Smooth muscle cell (in vitro differentiated cells): ENCODE measurements at regions not wholly inside any gene's neighbourhood (a gene's known extent, or its start where the extent isn't known, plus 50 kb on each side); places are given as distances from the start of the nearest gene placed in this dataset.

ENCODE experiments used
- DNase-seq: peaks from one replicate; lab custom pipeline; 2025; ENCODE audit not compliant: unreplicated experiment; lab: John Stamatoyannopoulos, UW
- H2AFZ ChIP-seq: fragments of 200-600 bp; sonication (generic); 2 replicates; pipeline ENCODE4 v1.6.0; 2016; ENCODE audit warnings: antibody characterized with exemption, low read depth, mild to moderate bottlenecking
- H3F3A ChIP-seq: fragments of 200-600 bp; sonication (generic); 2 replicates; pipeline ENCODE4 v1.6.0; 2017; ENCODE audit warnings: antibody characterized with exemption, low read depth
- H3K27ac ChIP-seq: fragments of 200-600 bp; sonication (generic); 2 replicates; pipeline ENCODE4 v1.5.1; 2016; ENCODE audit warnings: low read depth, mild to moderate bottlenecking
- H3K27me3 ChIP-seq: fragments of 200-600 bp; sonication (generic); 2 replicates; pipeline ENCODE4 v1.6.1; 2016; ENCODE audit warnings: low read depth, mild to moderate bottlenecking
- H3K36me3 ChIP-seq: fragments of 200-600 bp; sonication (generic); 2 replicates; pipeline ENCODE4 v1.5.1; 2016; ENCODE audit warnings: low read depth
- H3K4me1 ChIP-seq: fragments of 200-600 bp; sonication (generic); 2 replicates; pipeline ENCODE4 v1.5.1; 2016; ENCODE audit warnings: low read depth
- H3K4me2 ChIP-seq: fragments of 200-600 bp; sonication (generic); 2 replicates; pipeline ENCODE4 v1.6.0; 2016; ENCODE audit warnings: mild to moderate bottlenecking
- H3K4me3 ChIP-seq: fragments of 200-600 bp; sonication (generic); 2 replicates; pipeline ENCODE4 v1.5.1; 2016; ENCODE audit warnings: mild to moderate bottlenecking
- H3K79me2 ChIP-seq: fragments of 200-600 bp; sonication (generic); 2 replicates; pipeline ENCODE4 v1.6.0; 2016; ENCODE audit warnings: low read depth, mild to moderate bottlenecking
- H3K9ac ChIP-seq: fragments of 200-600 bp; sonication (generic); 2 replicates; pipeline ENCODE4 v1.6.0; 2016; ENCODE audit warnings: low read depth
- H3K9me3 ChIP-seq: fragments of 200-600 bp; sonication (generic); replicated peaks from 2 replicates; pipeline ENCODE4 v1.5.1; 2016; ENCODE audit warnings: low read depth
- H4K20me1 ChIP-seq: fragments of 200-600 bp; sonication (generic); 2 replicates; pipeline ENCODE4 v1.6.0; 2016; ENCODE audit warnings: low read depth
- CTCF ChIP-seq: fragments of 200-600 bp; sonication (generic); IDR thresholded peaks from 2 replicates; pipeline ENCODE4 v1.5.1; 2017; ENCODE audit warnings: borderline replicate concordance, mild to moderate bottlenecking, antibody characterized with exemption; ENCODE audit not compliant: insufficient read depth, poor library complexity, severe bottlenecking
- WGBS: methylation state at CpG from one replicate; pipeline ENCODE4 v1.1.7; 2016; ENCODE audit warnings: low lambda C conversion rate; 5-methylcytosine and 5-hydroxymethylcytosine counted together

- Histone ChIP-seq H3F3A (no peaks in the 10 kb centered on the region), H3K4me2 (no peak overlapping the region), H3K36me3 (no peaks in the 10 kb centered on the region), H3K27ac (no peak overlapping the region), H3K27me3 (no peaks in the 10 kb centered on the region), H3K4me3 (no peak overlapping the region), H4K20me1 (no peaks in the 10 kb centered on the region), H3K9me3 (no peaks in the 10 kb centered on the region), H3K9ac (no peak overlapping the region), H2AFZ (no peak overlapping the region), H3K4me1 (no peaks in the 10 kb centered on the region), H3K79me2 (no peaks in the 10 kb centered on the region)
- no peak for TF ChIP-seq CTCF
- WGBS = 90% methylated on average over 4 of the region's 4 CpGs
- DNase-seq = no peak
Observed at GRCh38 chr1:217332431-217333065, 298.3 kb downstream of the GPATCH2 start.

GRCh38 chr1:217331698-217332097 lies 299.2 kb downstream of the GPATCH2 start:
- Histone ChIP-seq H3K4me1 (no peaks in the 10 kb centered on the region), H3K36me3 (no peaks in the 10 kb centered on the region), H3K4me2 (no peak overlapping the region), H3K27me3 (no peaks in the 10 kb centered on the region), H3K79me2 (no peaks in the 10 kb centered on the region), H4K20me1 (no peaks in the 10 kb centered on the region), H3K9ac (no peak overlapping the region), H3K4me3 (no peak overlapping the region), H3F3A (no peaks in the 10 kb centered on the region), H3K9me3 (no peaks in the 10 kb centered on the region), H2AFZ (no peak overlapping the region), H3K27ac (no peak overlapping the region)
- 66% methylated on average over 4 of the region's 4 CpGs for WGBS
- DNase-seq = no peak
- TF ChIP-seq CTCF = no peak

- no peak for DNase-seq
- no peaks in the 10 kb centered on the region for H3K4me1 ChIP-seq
- 91% methylated on average over 3 of the region's 3 CpGs for WGBS
- H3K4me3 ChIP-seq = no peak overlapping the region
- H3K36me3 ChIP-seq = no peaks in the 10 kb centered on the region
- no peak overlapping the region for H3K27ac ChIP-seq
- H2AFZ ChIP-seq = no peak overlapping the region
- H3K4me2 ChIP-seq = no peak overlapping the region
- H3K79me2 ChIP-seq = no peaks in the 10 kb centered on the region
- H3K9me3 ChIP-seq = no peaks in the 10 kb centered on the region
- H3F3A ChIP-seq = no peaks in the 10 kb centered on the region
- H3K9ac ChIP-seq = no peak overlapping the region
- no peak for TF ChIP-seq CTCF
- no peaks in the 10 kb centered on the region for H4K20me1 ChIP-seq
- H3K27me3 ChIP-seq = no peaks in the 10 kb centered on the region
Observed at GRCh38 chr1:217327901-217328300, 303.0 kb downstream of the GPATCH2 start.

GRCh38 chr1:217322834-217323233 lies 308.1 kb downstream of the GPATCH2 start:
- no peaks in the 10 kb centered on the region for H3K4me1 ChIP-seq
- no peak for TF ChIP-seq CTCF
- H2AFZ ChIP-seq = no peak overlapping the region
- H3K27ac ChIP-seq = no peak overlapping the region
- H3K9me3 ChIP-seq = no peaks in the 10 kb centered on the region
- H3K79me2 ChIP-seq = no peaks in the 10 kb centered on the region
- H3F3A ChIP-seq = no peaks in the 10 kb centered on the region
- 70% methylated on average over 2 of the region's 2 CpGs for WGBS
- no peak overlapping the region for H3K4me3 ChIP-seq
- DNase-seq = no peak
- no peaks in the 10 kb centered on the region for H4K20me1 ChIP-seq
- H3K4me2 ChIP-seq = no peak overlapping the region
- no peak overlapping the region for H3K9ac ChIP-seq
- no peaks in the 10 kb centered on the region for H3K36me3 ChIP-seq
- no peaks in the 10 kb centered on the region for H3K27me3 ChIP-seq
